HFF-Myc (cell line): ENCODE measurements at regions not wholly inside any gene's neighbourhood (a gene's known extent, or its start where the extent isn't known, plus 50 kb on each side); places are given as distances from the start of the nearest gene placed in this dataset.

ENCODE experiments used
- DNase-seq: peaks from one replicate; pipeline ENCODE4 v3.0.0-alpha.2; 2011; ENCODE audit warnings: low read depth; ENCODE audit errors: extremely low read depth
- H3K4me3 ChIP-seq: replicated peaks from 2 replicates; pipeline ENCODE4 v1.5.1; 2011; ENCODE audit warnings: low read depth, mild to moderate bottlenecking, control low read depth, low read length
- CTCF ChIP-seq: IDR thresholded peaks from 2 replicates; pipeline ENCODE4 v1.5.1; 2012; ENCODE audit warnings: mild to moderate bottlenecking, low read depth, low read length, control low read depth; ENCODE audit errors: missing control alignments

DNA sequence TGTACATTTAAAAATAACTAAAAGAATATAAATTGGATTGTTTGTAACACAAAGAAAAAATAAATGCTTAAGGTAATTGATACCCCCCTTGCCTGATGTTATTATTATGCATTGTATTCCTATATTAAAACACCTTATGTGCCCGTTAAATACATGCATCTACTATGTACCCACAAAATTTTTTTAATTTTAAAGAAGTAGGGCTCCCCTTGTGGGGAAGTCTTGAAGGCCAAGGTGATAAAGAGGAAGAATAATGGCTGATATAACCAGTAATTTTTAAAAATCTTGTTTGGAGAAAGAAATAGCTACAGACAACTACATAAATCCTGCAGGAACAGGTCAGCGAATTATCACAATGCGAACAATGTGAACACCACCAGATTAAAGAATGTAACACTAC, 451.7 kb upstream of the ARHGEF26 start:
- no peak overlapping the region for H3K4me3 ChIP-seq
- no peak for DNase-seq
- peak; percentile 4 for TF ChIP-seq CTCF

GRCh38 chr3:153670577-153670976, 450.6 kb upstream of the ARHGEF26 start:
- no peak for TF ChIP-seq CTCF
- H3K4me3 ChIP-seq, result no peak overlapping the region
- DNase-seq, result no peak

DNA sequence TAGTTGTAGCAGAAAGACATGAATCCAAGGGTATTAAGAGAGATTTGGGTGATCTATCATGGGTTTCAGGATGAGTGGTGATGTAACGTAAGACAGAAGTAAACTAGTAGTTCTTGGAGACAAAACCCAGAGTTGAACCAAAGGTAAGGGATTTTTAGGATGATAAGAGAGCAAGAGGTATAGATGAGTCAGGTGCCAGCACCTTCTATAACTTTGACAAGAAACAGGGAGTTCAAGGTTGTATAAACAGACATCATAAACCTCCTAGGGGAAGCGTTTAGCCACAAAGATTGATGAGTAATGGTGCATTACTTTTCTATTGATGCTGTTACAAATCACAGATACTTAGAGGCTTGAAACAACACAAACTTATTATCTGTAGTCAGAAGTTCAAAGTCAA, 447.3 kb upstream of the ARHGEF26 start:
- DNase-seq, result no peak
- H3K4me3 ChIP-seq, result no peak overlapping the region
- TF ChIP-seq CTCF, result no peak

DNA sequence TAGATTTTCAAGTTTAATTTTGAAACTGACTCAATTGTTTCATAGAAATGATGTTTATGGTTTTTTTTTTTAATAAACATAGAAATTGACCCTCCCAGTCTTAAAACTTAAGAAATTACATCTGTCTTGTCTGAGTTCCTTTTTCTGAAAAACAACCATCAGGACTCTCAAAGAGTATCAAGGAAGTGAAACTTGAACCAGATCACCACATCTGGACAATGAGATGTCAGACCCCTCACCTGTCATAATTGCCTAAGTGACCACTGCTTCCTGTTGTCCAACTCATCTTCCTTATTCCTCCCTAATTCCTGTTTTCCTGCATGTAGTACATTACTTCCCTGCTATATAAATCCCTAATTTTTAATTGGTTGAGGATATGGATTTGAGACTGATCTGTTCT, 441.5 kb upstream of the ARHGEF26 start:
- DNase-seq, result no peak
- no peak for TF ChIP-seq CTCF

DNA sequence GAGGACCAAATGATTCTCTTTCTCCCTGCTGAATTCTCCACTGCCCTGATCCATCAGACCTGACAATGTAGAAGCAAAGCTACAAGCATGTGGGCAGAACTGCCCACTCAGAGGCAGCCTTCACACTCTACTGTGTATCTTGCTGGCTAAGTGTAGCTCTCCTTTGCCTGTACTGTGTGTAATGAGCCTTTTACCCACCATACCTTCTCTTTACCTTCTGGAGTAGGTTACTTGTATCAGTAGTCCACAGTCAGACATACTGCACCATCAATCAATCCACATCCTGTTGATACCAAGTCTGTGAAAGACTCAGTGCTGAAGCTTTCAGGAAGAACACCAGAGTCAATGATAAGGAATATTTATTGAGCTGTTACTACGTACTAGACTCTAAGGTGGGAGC, 440.7 kb upstream of the ARHGEF26 start:
- TF ChIP-seq CTCF, result no peak
- no peak overlapping the region for H3K4me3 ChIP-seq
- no peak for DNase-seq

More for the DNA sequence above, 441.5 kb upstream of the ARHGEF26 start:
- H3K4me3 ChIP-seq, result no peak overlapping the region

DNA sequence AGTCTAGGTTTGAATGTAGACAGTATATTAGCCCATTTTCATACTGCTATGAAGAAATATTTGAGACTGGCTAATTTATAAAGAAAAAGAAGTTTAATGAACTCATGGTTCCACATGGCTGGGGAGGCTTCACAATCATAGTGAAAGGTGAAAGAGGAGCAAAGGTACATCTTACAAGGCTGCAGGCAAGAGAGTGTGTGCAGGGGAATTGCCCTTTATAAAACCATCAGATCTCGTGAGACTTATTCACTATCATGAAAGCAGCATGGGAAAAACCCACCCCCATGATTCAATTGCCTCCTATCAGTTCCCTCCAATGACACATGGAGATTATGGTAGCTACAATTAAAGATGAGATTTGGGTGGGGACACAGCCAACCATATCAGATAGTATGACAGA, 440.1 kb upstream of the ARHGEF26 start:
- no peak for DNase-seq
- TF ChIP-seq CTCF, result no peak
- H3K4me3 ChIP-seq, result no peak overlapping the region
